Astrocyte of the cerebellum (primary cell): ENCODE measurements at regions not wholly inside any gene's neighbourhood (a gene's known extent, or its start where the extent isn't known, plus 50 kb on each side); places are given as distances from the start of the nearest gene placed in this dataset.

Experiments
- DNase-seq: peaks from one replicate; pipeline ENCODE4 v3.0.0-alpha.2; 2011; ENCODE audit warnings: low read depth
- H3K4me3 ChIP-seq: 2 replicates; pipeline ENCODE4 v1.5.1; 2011; ENCODE audit warnings: mild to moderate bottlenecking, low read depth, low read length, moderate library complexity
- CTCF ChIP-seq: IDR thresholded peaks from 2 replicates; pipeline ENCODE4 v1.5.1; 2012; ENCODE audit warnings: low read length, low read depth, moderate library complexity, mild to moderate bottlenecking; ENCODE audit errors: missing control alignments
- in situ Hi-C: cut with HindIII; loops from 2 replicates; pipeline ENCODE4 v1.10.0; 2017; ENCODE audit warnings: low sequenced_read_pairs

- TF ChIP-seq CTCF: peak; percentile 87
- in situ Hi-C loops: no loop called here
- peak; percentile 97 for DNase-seq
- no peak overlapping the region for H3K4me3 ChIP-seq
These were observed 707.5 kb upstream of the TMEM132C start for GRCh38 chr12:127559349-127560040.

GRCh38 chr12:127560041-127560478 lies 706.9 kb upstream of the TMEM132C start:
- DNase-seq: no peak
- in situ Hi-C loops: no loop called here
- no peak overlapping the region for H3K4me3 ChIP-seq
- no peak for TF ChIP-seq CTCF

- in situ Hi-C loops: no loop called here
- no peak for TF ChIP-seq CTCF
- H3K4me3 ChIP-seq: no peak overlapping the region
- no peak for DNase-seq
These were observed 704.2 kb upstream of the TMEM132C start for GRCh38 chr12:127562816-127563215.

GRCh38 chr12:127565241-127565640 lies 701.7 kb upstream of the TMEM132C start:
- in situ Hi-C loops: no loop called here
- no peak overlapping the region for H3K4me3 ChIP-seq
- no peak for DNase-seq
- no peak for TF ChIP-seq CTCF

- DNase-seq: no peak
- in situ Hi-C loops: no loop called here
- TF ChIP-seq CTCF: no peak
- no peak overlapping the region for H3K4me3 ChIP-seq
These were observed 699.4 kb upstream of the TMEM132C start for GRCh38 chr12:127567531-127567930.

GRCh38 chr12:127570387-127570786 lies 696.6 kb upstream of the TMEM132C start:
- DNase-seq: no peak
- in situ Hi-C loops: no loop called here
- TF ChIP-seq CTCF: no peak
- H3K4me3 ChIP-seq: no peak overlapping the region

DNA sequence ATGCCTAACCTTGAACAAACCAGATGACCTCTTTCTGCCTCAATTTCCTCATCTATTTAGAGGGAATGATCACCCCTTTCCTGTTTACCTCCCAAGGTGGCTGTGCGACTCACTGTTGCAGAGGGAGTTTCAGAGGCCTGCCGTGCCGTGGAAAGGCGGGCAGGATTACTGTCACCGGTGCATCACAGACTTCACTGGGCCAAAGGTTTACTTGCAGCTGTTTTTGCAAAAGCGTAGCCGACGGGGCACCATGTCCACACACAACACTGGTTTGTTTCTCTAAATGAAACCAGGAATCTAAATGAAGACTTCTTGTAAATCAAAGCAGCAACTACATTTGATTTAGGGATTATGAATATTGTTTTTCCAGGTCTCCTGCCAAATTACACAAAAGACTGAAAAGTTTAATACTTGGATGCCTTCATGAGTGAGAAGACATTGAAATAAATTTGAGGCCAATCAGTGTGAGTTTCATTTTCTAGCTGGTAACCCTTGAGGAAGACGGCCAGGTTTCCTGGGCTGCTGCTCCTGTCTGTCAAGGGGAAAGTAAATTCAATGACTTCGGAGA lies 696.1 kb upstream of the TMEM132C start:
- no peak for DNase-seq
- in situ Hi-C loops: no loop called here
- TF ChIP-seq CTCF: no peak
- H3K4me3 ChIP-seq: no peak overlapping the region
